Fibroblast of the aortic adventitia (primary cell): ENCODE measurements at regions not wholly inside any gene's neighbourhood (a gene's known extent, or its start where the extent isn't known, plus 50 kb on each side); places are given as distances from the start of the nearest gene placed in this dataset.

Experiments used
- DNase-seq: peaks from one replicate; pipeline ENCODE4 v3.0.0-alpha.2; 2010; ENCODE audit warnings: low read depth
- H3K4me3 ChIP-seq: 2 replicates; pipeline ENCODE4 v1.5.1; 2011; ENCODE audit warnings: low read depth, mild to moderate bottlenecking, control low read depth, low read length, moderate library complexity
- TF ChIP-seq, protein P1 (sequence below): IDR thresholded peaks from 2 replicates; pipeline ENCODE4 v1.5.1; 2011; ENCODE audit warnings: mild to moderate bottlenecking, low read length, control low read depth, inconsistent platforms; ENCODE audit not compliant: insufficient read depth

DNA sequence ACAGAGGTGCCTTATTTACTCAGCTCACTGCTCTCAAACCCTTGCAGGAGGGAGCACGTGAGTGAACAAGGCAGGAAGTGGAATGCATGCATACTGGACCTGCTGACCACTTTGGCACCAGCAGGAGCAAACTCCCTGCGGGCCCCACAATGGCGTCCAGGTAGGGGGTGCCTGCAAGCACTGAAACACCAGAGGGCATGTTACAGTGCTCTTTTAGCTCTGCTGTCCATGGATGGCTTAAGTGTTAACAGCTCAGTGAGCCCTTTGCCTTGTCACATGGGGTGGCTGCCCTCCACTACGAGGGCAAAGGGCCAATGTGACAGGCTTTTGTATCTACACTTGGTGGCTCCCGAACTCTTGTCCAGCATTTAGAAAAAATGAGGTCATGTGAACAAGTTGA, 199.5 kb upstream of the UGT8 start:
- no peak for DNase-seq
- TF ChIP-seq, protein P1, sequence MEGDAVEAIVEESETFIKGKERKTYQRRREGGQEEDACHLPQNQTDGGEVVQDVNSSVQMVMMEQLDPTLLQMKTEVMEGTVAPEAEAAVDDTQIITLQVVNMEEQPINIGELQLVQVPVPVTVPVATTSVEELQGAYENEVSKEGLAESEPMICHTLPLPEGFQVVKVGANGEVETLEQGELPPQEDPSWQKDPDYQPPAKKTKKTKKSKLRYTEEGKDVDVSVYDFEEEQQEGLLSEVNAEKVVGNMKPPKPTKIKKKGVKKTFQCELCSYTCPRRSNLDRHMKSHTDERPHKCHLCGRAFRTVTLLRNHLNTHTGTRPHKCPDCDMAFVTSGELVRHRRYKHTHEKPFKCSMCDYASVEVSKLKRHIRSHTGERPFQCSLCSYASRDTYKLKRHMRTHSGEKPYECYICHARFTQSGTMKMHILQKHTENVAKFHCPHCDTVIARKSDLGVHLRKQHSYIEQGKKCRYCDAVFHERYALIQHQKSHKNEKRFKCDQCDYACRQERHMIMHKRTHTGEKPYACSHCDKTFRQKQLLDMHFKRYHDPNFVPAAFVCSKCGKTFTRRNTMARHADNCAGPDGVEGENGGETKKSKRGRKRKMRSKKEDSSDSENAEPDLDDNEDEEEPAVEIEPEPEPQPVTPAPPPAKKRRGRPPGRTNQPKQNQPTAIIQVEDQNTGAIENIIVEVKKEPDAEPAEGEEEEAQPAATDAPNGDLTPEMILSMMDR = no peak
- no peak overlapping the region for H3K4me3 ChIP-seq

DNA sequence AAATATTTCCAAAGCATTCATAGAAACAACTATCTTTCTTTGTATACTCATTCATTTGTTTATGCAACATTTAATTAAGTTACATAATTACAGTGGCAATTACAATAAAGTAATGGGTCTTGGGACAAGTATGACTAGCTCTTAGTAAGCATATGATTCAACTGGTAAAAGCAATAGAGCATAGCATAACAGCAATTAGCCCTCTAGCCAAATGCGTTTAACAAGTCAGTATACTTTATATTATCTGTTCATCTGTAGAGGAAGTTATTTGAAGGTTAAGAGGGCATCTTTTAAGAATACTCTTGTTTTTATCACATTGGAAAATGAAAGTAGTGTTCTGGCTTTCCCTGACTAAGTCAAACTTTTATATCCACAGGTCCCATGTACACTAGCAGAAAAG, 198.1 kb upstream of the UGT8 start:
- TF ChIP-seq, protein P1 = no peak
- no peak overlapping the region for H3K4me3 ChIP-seq
- no peak for DNase-seq

DNA sequence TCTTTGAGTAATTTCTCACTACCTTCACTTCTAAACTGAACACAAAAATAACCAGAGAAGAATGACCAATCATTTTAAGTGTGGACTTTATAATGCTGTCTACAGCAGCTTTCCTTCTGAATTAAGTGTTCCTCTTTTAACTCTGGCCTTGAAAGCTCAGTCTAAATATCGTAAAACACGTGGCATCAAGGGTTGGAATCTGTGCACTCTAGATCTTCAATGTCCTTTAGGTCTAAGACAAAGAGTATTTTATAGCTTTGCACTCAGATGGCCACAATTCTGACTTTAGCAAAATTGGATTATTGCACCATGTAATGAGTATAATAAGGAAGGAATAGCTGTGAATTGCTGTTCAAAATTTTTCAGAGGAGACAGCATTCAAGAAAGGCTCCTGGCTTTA, 197.1 kb upstream of the UGT8 start:
- TF ChIP-seq, protein P1 = no peak

DNA sequence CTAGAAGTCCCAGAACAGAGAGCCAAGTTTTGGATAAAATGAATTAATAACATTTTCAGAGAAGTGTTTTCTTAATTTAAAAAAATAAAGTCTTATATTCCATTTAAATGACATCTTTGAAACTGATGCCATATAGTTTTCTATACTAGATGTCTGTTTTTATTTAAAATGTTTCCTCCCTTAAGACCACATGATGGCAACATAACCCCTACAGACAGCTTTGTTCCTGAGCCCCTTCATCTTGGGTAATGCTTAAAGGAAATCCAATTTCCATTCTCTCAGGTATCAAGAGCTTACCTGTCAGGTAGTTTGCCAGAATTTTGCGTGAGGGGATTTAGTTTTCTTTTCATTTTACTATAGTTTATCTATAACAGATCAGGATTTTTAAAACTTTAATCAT, 181.4 kb upstream of the UGT8 start:
- H3K4me3 ChIP-seq = no peak overlapping the region
- TF ChIP-seq, protein P1 = no peak
- DNase-seq = no peak

More for the DNA sequence above, 197.1 kb upstream of the UGT8 start:
- DNase-seq = no peak
- H3K4me3 ChIP-seq = no peak overlapping the region

DNA sequence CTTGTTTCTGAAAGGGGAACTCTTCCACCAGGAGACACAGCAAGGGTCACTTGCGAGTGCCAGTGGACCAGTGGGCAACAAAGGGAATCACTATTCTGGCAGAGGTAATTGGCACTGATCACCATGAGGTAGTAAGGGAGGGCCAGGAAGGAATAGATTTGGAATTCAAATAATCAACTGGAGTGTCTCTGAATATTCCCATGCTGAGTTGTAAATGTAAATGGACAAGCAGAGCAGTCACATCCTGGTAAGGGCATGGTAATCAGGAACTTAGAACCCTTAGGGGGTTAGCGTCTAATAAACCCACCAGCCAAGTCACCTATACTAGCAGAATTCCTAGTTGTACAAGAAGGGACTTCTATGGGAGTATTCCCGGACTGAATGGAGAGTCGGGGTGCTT, 178.5 kb upstream of the UGT8 start:
- no peak for DNase-seq
- TF ChIP-seq, protein P1 = no peak
- no peak overlapping the region for H3K4me3 ChIP-seq

DNA sequence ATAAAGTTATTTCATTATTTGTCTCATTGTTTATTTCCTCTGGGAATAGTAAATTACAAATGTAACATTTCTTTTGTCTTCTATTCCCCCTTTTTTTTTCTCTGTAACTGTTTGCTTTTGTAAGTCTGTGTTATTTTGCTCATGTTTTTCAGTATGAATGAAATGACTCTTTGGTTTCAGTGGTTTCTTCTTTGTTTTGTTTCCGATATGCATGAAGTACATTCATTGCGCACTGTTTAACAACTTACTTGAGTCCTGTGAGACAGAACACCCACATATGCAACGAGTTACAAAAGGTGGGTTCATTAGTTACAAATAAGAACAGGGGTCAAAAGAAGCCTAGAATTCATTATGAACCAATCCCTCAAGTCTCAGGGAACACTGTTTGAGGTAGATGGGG, 175.0 kb upstream of the UGT8 start:
- TF ChIP-seq, protein P1 = no peak
- no peak overlapping the region for H3K4me3 ChIP-seq

DNA sequence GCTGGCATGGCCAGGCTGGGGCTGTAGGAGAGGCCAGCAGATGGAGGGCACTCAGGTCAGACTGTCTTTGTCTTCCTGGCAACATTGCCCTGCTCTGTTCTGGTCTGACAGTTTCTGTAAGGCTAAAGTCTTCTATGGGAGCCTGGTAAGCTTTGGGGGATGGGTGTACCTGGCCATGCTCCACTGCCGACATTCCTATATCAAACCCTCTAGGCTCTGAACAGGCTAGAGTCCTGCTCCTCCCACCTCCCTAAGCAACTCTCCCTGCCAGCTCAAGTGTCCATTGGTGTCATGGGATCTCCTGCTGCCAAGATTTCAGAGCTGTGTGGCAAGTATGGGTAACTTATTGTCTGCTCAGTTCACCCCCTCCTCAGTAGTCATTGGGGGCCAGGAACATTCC, 163.5 kb upstream of the UGT8 start:
- H3K4me3 ChIP-seq = no peak overlapping the region
- no peak for DNase-seq
- TF ChIP-seq, protein P1 = no peak

More for the DNA sequence above, 175.0 kb upstream of the UGT8 start:
- DNase-seq = no peak
